ENCODE measurements at regions not wholly inside any gene's neighbourhood (a gene's known extent, or its start where the extent isn't known, plus 50 kb on each side); places are given as distances from the start of the nearest gene placed in this dataset.
A peak's percentile ranks its signal among the peaks of the same experiment; 100 is the strongest.

- intact Hi-C loops (cut with micrococcal nuclease), result no loop called here
- ChIA-PET CTCF (interaction anchor here (0.7 kb wide), 1 partner anchor 116 kb away, joined by 3 read pairs; no protein-coding TSS in a partner anchor), POLR2A (no interaction called here)
- H3K27ac Mint-ChIP-seq (ENCODE audit: low read depth, unreplicated experiment), result no peak overlapping the region
- H3K4me3 Mint-ChIP-seq (ENCODE audit: unreplicated experiment), result no peak overlapping the region
- no peaks in the 10 kb centered on the region for H3K9me3 Mint-ChIP-seq (ENCODE audit: unreplicated experiment)
- no peak for DNase-seq (ENCODE audit: unreplicated experiment)
- H3K4me1 Mint-ChIP-seq (ENCODE audit: insufficient read depth, unreplicated experiment), result peaks cover 15% of the 10 kb centered on the region
- no peaks in the 10 kb centered on the region for H3K36me3 Mint-ChIP-seq (ENCODE audit: insufficient read depth, unreplicated experiment)
- TF ChIP-seq CTCF (IDR thresholded peaks at IDR 0.05; ENCODE audit: unreplicated experiment), result no peak
- no peaks in the 10 kb centered on the region for H3K27me3 Mint-ChIP-seq (ENCODE audit: insufficient read depth, unreplicated experiment)
- no TSS peak for BruUV-seq (replicated peaks)
Measured at GRCh38 chr9:21607576-21607975, 125.5 kb upstream of the IFNE start.

- BruUV-seq (replicated peaks), result no TSS peak
- CTCF ChIA-PET, result no interaction called here
- intact Hi-C loops (cut with micrococcal nuclease), result no loop called here
- Mint-ChIP-seq H3K4me3 (ENCODE audit: unreplicated experiment) (no peak overlapping the region), H3K4me1 (ENCODE audit: insufficient read depth, unreplicated experiment) (peaks cover 15% of the 10 kb centered on the region), H3K36me3 (ENCODE audit: insufficient read depth, unreplicated experiment) (no peaks in the 10 kb centered on the region), H3K27me3 (ENCODE audit: insufficient read depth, unreplicated experiment) (no peaks in the 10 kb centered on the region), H3K27ac (ENCODE audit: low read depth, unreplicated experiment) (no peak overlapping the region), H3K9me3 (ENCODE audit: unreplicated experiment) (no peaks in the 10 kb centered on the region)
- no peak for TF ChIP-seq CTCF (IDR thresholded peaks at IDR 0.05; ENCODE audit: unreplicated experiment)
- DNase-seq (ENCODE audit: unreplicated experiment), result no peak
- POLR2A ChIA-PET, result no interaction called here
Measured at GRCh38 chr9:21608200-21608599, 126.1 kb upstream of the IFNE start.

- TF ChIP-seq CTCF (IDR thresholded peaks at IDR 0.05; ENCODE audit: unreplicated experiment), result no peak
- no peaks in the 10 kb centered on the region for H3K27me3 Mint-ChIP-seq (ENCODE audit: insufficient read depth, unreplicated experiment)
- no peak overlapping the region for H3K4me3 Mint-ChIP-seq (ENCODE audit: unreplicated experiment)
- DNase-seq (ENCODE audit: unreplicated experiment), result no peak
- CTCF ChIA-PET, result no interaction called here
- POLR2A ChIA-PET, result no interaction called here
- H3K27ac Mint-ChIP-seq (ENCODE audit: low read depth, unreplicated experiment), result no peak overlapping the region
- intact Hi-C loops (cut with micrococcal nuclease), result no loop called here
- BruUV-seq (replicated peaks), result no TSS peak
- H3K4me1 Mint-ChIP-seq (ENCODE audit: insufficient read depth, unreplicated experiment), result peaks cover 7% of the 10 kb centered on the region
- no peaks in the 10 kb centered on the region for H3K36me3 Mint-ChIP-seq (ENCODE audit: insufficient read depth, unreplicated experiment)
- no peaks in the 10 kb centered on the region for H3K9me3 Mint-ChIP-seq (ENCODE audit: unreplicated experiment)
Measured at GRCh38 chr9:21609506-21609905, 127.4 kb upstream of the IFNE start.

GRCh38 chr9:21611891-21612290, 129.8 kb upstream of the IFNE start:
- BruUV-seq (replicated peaks), result no TSS peak
- Mint-ChIP-seq H3K27me3 (ENCODE audit: insufficient read depth, unreplicated experiment) (no peaks in the 10 kb centered on the region), H3K36me3 (ENCODE audit: insufficient read depth, unreplicated experiment) (no peaks in the 10 kb centered on the region), H3K4me3 (ENCODE audit: unreplicated experiment) (no peak overlapping the region), H3K9me3 (ENCODE audit: unreplicated experiment) (no peaks in the 10 kb centered on the region), H3K4me1 (ENCODE audit: insufficient read depth, unreplicated experiment) (peaks cover 13% of the 10 kb centered on the region), H3K27ac (ENCODE audit: low read depth, unreplicated experiment) (no peak overlapping the region)
- ChIA-PET CTCF (interaction anchor here (1.0 kb wide), 1 partner anchor 97 kb away, joined by 3 read pairs; no protein-coding TSS in a partner anchor), POLR2A (no interaction called here)
- no peak for TF ChIP-seq CTCF (IDR thresholded peaks at IDR 0.05; ENCODE audit: unreplicated experiment)
- peak; percentile 31 for DNase-seq (ENCODE audit: unreplicated experiment)
- intact Hi-C loops (cut with micrococcal nuclease), result no loop called here
